Stomach (tissue), 4 donors: ENCODE measurements at regions not wholly inside any gene's neighbourhood (a gene's known extent, or its start where the extent isn't known, plus 50 kb on each side); places are given as distances from the start of the nearest gene placed in this dataset.

Experiments used
- CTCF ChIP-seq, 7 experiments: fragments of 450-650 bp in 4 of 7; fragments of 200-600 bp in 3 of 7; sonication (generic) in 3 of 7; IDR thresholded peaks; one replicate each; pipeline ENCODE4 v1.5.1; 2016 to 2019; ENCODE audit warnings: antibody characterized with exemption in 7 of 7, control low read depth in 2 of 7, mild to moderate bottlenecking in 1 of 7
- EP300 ChIP-seq: sonication (generic); formaldehyde crosslinking; IDR thresholded peaks from one replicate; pipeline ENCODE4 v1.6.1; 2017; ENCODE audit warnings: antibody characterized with exemption
- POLR2A ChIP-seq, 4 donors: fragments of 450-650 bp; IDR thresholded peaks; one replicate each; pipeline ENCODE4 v1.6.1; 2016; ENCODE audit warnings: antibody characterized with exemption in 4 of 4, control low read depth in 2 of 4, mild to moderate bottlenecking in 1 of 4, moderate library complexity in 1 of 4
- POLR2AphosphoS5 ChIP-seq, 3 donors: sonication (generic); formaldehyde crosslinking; IDR thresholded peaks; one replicate each; pipeline ENCODE4 v1.6.1; 2016; ENCODE audit warnings: antibody characterized with exemption in 3 of 3

DNA sequence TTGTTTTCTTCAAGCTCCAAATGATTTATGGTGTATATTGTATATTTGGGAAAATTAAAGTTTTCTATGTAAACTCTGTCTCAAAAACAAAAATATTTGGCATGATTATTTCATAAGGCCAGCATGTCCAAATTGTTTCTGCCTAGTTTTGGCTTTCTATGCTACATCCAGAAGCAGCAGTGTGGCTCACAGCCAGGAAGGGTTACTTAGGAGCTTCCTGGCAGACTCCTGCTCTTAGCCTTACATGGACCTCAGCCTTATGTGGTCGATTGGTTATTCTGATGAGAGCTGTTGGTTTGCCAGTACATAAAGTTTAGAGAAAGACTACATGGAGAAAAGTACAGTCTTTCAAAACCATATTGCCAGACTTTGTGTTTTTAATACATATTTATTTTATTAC is 297.7 kb upstream of the FAT3 start:
- no peak for TF ChIP-seq CTCF (IDR thresholded peaks at IDR 0.05)
- TF ChIP-seq POLR2A (IDR thresholded peaks at IDR 0.05), result no peak
- TF ChIP-seq POLR2AphosphoS5 (IDR thresholded peaks at IDR 0.05), result peak in 1 of 3 donors; percentile 24
- TF ChIP-seq EP300, result no peak
